Colonic mucosa (tissue), 4 donors: ENCODE measurements at regions not wholly inside any gene's neighbourhood (a gene's known extent, or its start where the extent isn't known, plus 50 kb on each side); places are given as distances from the start of the nearest gene placed in this dataset.
A peak's percentile ranks its signal among the peaks of the same experiment; 100 is the strongest.

Experiments used
- DNase-seq: peaks from one replicate; pipeline ENCODE4 v3.0.0-alpha.2; 2020
- H3K27ac ChIP-seq: fragments of 200-600 bp; one replicate; pipeline ENCODE4 v1.8.0; 2021
- H3K27me3 ChIP-seq: fragments of 200-600 bp; one replicate; pipeline ENCODE4 v1.8.0; 2021
- H3K36me3 ChIP-seq: fragments of 200-600 bp; one replicate; pipeline ENCODE4 v1.8.0; 2021
- H3K4me1 ChIP-seq: fragments of 200-600 bp; one replicate; pipeline ENCODE4 v1.8.0; 2021; ENCODE audit warnings: mild to moderate bottlenecking
- H3K4me3 ChIP-seq: fragments of 200-600 bp; one replicate; pipeline ENCODE4 v1.8.0; 2021
- H3K9ac ChIP-seq, 2 donors: one replicate each; pipeline ENCODE4 v1.7.0; 2013; ENCODE audit warnings: control low read depth in 2 of 2, low read depth in 2 of 2, low read length in 2 of 2
- H3K9me3 ChIP-seq: fragments of 200-600 bp; one replicate; pipeline ENCODE4 v1.8.0; 2021
- intact Hi-C: fragments of 100-400 bp; cut with DNase I; formaldehyde crosslinking; loops from one replicate; pipeline ENCODE4 v1.14.1; 2022
- TF ChIP-seq, protein P1 (sequence below): fragments of 200-600 bp; IDR thresholded peaks from one replicate; pipeline ENCODE4 v1.8.0; 2022; ENCODE audit warnings: antibody characterized with exemption, mild to moderate bottlenecking
- donor health status: healthy.
- donor health status: DM: no; HTN: no; CAD: no.
- donor health status: DM: no; HTN: no; CAD: no.

DNA sequence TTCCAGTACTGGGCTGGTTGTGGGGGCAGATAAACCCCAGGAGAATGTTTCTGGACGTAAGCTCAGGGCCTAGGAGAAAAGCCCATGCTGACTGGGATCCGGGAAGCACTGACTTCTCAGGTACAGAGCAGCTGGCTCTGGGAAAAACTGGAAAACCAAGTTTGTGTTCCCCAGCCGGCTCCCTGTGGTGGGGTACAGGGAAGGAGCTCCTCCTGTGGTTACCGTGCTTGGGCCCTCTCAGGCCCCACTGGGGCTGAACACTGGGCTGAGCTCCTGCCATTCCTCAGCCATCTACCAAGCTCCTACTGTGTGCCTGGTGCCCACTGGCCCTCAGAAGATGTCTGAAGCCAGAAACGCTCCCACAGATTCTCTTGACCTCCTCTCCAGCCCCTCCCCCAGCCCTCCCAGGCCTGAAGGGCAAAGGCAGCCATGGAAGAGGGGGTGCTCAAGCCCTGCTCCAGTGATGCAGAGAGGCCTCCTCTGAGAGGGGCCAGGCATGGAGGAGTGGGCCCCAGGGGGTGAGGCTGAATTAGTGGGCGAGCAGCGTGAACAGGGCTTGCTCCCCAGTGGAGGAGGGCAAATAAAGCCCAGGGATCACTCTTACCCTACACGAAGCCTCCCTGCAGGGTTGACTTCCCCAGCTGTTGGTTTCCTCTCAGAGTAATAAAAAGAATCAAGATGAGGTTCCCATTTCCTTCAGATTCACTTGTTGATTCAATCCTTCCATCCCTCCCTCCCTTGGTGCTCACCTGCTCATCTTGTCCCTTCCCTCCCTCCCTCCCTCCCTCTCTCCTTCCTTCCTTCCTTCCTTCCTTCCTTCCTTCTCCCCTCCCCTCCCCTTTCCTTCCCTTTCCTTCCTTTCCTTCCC, 100.0 kb downstream of the VEGFA start:
- Histone ChIP-seq H3K4me1 (no peaks in the 10 kb centered on the region), H3K36me3 (no peaks in the 10 kb centered on the region), H3K27ac (no peak overlapping the region), H3K9ac (no peak overlapping the region), H3K4me3 (no peak overlapping the region), H3K9me3 (no peaks in the 10 kb centered on the region), H3K27me3 (no peaks in the 10 kb centered on the region)
- no peak for DNase-seq
- intact Hi-C loops = no loop called here
- TF ChIP-seq, protein P1, sequence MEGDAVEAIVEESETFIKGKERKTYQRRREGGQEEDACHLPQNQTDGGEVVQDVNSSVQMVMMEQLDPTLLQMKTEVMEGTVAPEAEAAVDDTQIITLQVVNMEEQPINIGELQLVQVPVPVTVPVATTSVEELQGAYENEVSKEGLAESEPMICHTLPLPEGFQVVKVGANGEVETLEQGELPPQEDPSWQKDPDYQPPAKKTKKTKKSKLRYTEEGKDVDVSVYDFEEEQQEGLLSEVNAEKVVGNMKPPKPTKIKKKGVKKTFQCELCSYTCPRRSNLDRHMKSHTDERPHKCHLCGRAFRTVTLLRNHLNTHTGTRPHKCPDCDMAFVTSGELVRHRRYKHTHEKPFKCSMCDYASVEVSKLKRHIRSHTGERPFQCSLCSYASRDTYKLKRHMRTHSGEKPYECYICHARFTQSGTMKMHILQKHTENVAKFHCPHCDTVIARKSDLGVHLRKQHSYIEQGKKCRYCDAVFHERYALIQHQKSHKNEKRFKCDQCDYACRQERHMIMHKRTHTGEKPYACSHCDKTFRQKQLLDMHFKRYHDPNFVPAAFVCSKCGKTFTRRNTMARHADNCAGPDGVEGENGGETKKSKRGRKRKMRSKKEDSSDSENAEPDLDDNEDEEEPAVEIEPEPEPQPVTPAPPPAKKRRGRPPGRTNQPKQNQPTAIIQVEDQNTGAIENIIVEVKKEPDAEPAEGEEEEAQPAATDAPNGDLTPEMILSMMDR = no peak

DNA sequence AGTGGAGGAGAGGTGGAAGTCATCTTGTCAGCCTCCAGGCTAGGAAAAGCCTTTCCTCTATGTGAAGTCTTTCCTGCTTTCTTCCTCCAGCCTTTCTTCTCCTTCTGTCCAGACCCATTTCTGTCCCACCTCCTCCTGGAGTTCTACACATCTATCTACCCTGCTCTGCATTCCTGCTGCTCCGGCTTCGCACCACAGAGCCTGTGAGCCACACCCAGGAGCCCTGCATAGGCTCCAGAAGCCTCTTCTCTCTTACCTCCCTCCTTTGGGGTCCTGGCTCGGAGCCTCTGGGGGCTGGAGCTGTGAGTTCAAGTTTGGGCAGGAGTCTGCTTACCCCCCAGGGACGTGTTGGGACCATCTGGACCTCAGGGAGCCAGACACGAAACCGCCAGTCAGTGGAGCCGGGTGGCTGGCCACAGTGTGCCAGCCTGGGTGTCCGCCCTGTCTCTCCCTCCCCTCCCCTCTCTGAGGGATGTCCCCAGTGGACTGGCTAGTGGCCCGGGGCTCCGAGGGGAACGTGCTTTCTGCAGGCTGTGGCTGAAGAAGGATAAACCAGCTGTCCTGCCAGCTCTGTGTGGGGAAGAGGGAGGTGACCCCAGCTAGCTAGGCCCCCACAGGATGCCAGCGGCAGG, 99.2 kb downstream of the VEGFA start:
- Histone ChIP-seq H3K4me1 (no peaks in the 10 kb centered on the region), H3K9me3 (no peaks in the 10 kb centered on the region), H3K9ac (peak overlapping the region in 1 of 2 donors; percentile 17), H3K4me3 (no peak overlapping the region), H3K27me3 (no peaks in the 10 kb centered on the region), H3K27ac (no peak overlapping the region), H3K36me3 (no peaks in the 10 kb centered on the region)
- intact Hi-C loops = no loop called here
- no peak for DNase-seq
- TF ChIP-seq, protein P1 = no peak

DNA sequence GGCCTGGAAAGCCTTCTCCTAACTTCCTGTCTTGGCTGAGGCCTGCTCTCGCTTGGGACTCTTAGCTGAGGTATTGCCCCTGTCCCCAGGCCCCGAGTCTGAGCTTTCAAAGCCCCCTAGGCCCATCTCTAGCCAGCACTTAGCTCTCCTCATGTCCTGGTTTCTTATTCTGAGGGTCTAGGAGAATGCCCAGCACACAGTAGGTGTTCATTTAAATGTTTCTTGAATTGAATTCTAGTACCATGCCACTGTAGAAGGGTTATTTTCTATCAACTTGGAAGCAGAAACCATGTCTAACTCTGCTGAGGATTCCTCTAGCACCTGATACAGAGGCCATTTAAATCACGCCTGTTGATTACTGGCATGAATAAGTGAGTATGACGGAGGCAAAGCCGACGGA, 98.5 kb downstream of the VEGFA start:
- H3K9me3 ChIP-seq = no peaks in the 10 kb centered on the region
- no peak overlapping the region for H3K27ac ChIP-seq
- no peak overlapping the region for H3K9ac ChIP-seq
- intact Hi-C loops = no loop called here
- no peak overlapping the region for H3K4me3 ChIP-seq
- no peaks in the 10 kb centered on the region for H3K27me3 ChIP-seq
- TF ChIP-seq, protein P1 = no peak
- DNase-seq = no peak
- H3K4me1 ChIP-seq = no peaks in the 10 kb centered on the region
- H3K36me3 ChIP-seq = no peaks in the 10 kb centered on the region

DNA sequence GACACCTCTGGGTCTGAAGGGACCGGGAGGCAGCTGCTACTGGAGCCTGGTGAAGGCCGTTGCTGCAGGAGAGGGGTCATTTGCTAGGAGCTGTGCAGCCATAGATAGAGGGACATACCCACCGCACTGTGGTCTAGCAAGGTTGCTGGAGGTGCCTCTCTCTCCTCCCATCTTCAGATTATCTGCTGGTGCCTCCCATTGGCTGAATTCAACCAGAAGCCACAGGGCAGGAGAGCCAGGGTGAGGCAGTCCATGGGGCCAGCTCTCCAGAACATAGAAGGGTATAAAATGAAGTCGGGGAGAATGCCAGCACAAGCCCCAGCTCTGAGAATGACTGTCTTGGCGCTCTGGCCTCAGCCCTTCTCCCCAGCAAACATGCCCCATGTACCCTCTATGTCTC, 98.0 kb downstream of the VEGFA start:
- no peak for DNase-seq
- Histone ChIP-seq H3K27me3 (no peaks in the 10 kb centered on the region), H3K9ac (no peak overlapping the region), H3K27ac (no peak overlapping the region), H3K36me3 (no peaks in the 10 kb centered on the region), H3K4me1 (no peaks in the 10 kb centered on the region), H3K4me3 (no peak overlapping the region), H3K9me3 (no peaks in the 10 kb centered on the region)
- intact Hi-C loops = no loop called here
- TF ChIP-seq, protein P1 = no peak

DNA sequence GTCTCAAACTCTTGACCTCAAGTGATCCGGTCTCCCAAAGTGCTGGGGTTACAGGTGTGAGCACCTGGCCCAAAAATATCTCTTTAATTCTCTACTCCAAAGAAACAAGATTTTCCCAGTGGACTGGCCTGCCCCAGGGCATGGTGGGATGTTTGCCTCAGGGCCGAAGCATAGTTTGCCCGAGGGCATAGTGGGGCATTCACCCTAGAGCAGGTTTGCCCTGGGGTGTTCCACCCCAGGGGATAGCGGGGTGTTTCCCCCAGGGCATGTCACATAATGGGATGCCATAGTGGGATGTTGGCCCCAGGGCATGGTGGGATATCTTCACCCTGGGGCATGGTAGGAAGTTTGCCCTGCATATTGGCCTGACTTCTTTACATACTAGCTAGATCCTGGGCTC, 97.2 kb downstream of the VEGFA start:
- TF ChIP-seq, protein P1 = no peak
- H3K9ac ChIP-seq = no peak overlapping the region
- DNase-seq = no peak
- H3K4me1 ChIP-seq = no peaks in the 10 kb centered on the region
- H3K27me3 ChIP-seq = no peaks in the 10 kb centered on the region
- no peaks in the 10 kb centered on the region for H3K9me3 ChIP-seq
- intact Hi-C loops = no loop called here
- no peaks in the 10 kb centered on the region for H3K36me3 ChIP-seq
- H3K4me3 ChIP-seq = no peak overlapping the region
- H3K27ac ChIP-seq = no peak overlapping the region
